Globus pallidus (tissue), 1 donor: ENCODE measurements at regions not wholly inside any gene's neighbourhood (a gene's known extent, or its start where the extent isn't known, plus 50 kb on each side); places are given as distances from the start of the nearest gene placed in this dataset.
"Not testable (repeated sequence)": the region's sequence is repeated elsewhere in the genome, so short reads cannot be mapped to it uniquely, and the experiment has no call there.

Experiments
- DNase-seq: peaks from one replicate; pipeline ENCODE4 v3.0.0-alpha.2; 2015; ENCODE audit warnings: low spot score

- no peak for DNase-seq
These were observed 438.7 kb upstream of the KCNMB2 start for GRCh38 chr3:178097576-178097975.

DNA sequence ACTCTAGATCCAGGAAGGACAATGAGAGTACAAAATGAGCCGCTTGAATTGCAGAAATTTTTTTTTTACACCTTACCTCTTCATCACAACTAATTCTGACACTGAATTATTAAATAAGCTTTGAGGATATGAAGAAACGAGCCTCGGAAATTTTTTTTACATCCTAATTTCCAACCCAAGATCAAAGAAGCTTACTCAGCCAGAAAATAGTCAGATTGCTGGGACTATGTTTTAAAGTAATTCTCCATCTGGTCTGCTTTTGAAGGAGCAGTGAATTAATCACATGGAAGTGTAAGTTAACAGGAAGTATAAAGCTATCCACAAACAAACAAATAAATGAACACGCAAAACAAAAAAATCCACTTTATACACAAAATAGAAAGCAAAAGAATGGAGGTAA lies 437.0 kb upstream of the KCNMB2 start:
- DNase-seq, result no peak

- no peak for DNase-seq
These were observed 436.4 kb upstream of the KCNMB2 start for GRCh38 chr3:178099862-178100261.

DNA sequence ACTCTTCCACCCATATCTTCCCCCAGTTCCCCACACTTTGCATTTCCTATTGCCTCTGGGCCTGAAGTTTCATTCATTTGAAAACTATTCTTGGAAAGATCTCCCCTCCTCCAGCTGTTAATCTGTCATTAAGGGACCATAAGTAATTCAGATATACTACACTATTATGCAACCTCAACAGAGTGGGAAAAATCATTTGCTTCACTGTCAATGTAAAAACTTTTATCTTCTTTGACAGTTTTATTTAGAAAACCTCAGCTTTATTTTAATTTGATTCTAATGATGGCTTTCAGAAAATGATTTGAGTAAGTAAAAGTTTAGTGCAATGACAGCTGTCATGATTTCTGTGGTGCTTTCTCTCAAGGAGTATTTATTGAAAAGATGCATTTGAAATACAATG lies 435.3 kb upstream of the KCNMB2 start:
- DNase-seq, result no peak

DNA sequence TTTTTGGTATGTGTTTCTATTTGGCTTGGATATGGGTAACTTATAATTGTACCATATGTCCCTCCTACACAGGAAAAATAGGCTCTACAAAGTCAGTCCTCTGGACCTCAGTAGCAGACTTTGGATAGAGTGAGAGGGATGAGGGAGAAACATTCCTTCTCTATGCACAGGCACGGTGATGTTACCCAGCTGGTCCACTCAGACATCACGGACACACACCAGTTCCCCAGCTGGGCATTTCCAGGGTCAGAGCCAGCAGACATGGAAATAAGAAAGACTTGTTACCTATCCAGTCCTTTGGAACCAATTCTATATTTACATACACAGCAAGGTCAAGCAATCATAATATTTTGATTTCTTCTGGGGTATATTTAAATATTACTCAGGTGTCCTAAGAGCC lies 433.1 kb upstream of the KCNMB2 start:
- DNase-seq, result no peak

DNA sequence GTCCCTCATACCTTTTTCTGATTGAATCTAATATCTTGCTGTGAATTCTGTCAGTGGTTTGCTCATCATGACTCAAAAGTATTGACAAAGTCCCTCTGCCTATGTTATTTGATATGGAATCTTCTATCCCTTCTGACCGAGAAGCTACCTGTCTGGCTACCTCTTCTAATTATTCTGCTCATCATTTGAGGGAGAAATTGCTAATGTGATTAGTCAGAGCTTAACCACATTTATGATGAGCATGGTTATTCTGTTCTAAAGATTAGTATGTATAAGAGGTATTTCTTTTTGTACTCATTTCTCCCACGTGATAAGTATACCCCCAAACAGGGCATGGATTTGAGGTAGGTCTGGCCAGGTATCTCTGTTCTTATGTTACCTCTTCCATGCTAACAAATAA lies 428.4 kb upstream of the KCNMB2 start:
- no peak for DNase-seq

DNA sequence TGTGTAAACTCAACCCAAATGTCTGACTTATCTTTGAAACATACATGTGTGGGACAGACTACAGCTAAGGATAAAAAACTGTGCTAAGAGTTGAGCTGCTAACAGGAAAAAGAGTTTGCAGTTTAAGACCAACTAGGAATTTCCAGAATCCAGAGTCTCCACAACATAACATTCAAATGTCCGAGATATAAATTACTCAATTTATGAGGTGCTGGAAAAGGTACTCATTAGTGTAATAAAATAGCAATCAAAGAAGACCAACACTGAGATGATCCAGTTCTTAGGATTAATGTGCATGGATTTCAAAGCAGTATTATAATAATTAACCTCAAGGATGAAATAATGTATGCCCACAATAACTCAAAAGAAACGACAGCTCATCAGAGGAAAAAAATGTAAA lies 426.5 kb upstream of the KCNMB2 start:
- DNase-seq, result no peak

DNA sequence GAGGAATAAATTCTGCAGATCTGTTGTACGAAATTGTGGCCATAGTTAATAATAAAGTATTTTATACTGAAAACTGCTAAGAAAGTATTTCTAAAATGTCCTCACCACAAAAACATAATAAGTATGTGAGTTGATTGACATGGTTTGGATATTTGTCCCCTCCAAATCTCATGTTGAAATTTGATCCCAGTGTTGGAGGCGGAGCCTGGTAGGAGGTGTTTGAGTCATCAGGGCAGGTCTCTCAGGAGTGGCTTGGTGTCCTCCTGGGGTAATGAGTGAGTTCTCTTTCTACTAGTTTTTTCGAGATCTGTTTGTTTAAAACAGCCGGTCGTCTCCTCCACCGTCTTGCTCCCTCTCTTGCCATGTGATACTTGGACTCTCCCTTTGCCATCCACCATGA lies 424.1 kb upstream of the KCNMB2 start:
- DNase-seq, result no peak

DNA sequence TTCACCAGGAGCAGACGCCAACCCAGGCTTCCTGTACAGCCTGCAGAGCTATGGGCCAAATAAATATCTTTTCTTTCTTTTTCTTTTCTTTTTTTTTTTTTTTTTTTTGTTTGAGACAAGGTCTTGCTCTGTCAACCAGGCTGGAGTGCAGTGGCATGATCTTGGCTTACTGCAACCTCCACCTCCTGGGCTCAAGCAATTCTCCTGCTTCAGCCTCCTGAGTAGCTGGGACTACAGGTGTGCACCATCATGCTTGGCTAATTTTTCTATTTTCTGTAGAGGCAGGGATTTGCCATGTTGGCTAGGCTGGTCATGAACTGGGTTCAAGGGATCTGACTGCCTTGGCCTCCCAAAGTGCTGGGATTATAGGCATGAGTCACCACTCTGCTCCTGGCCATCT lies 423.7 kb upstream of the KCNMB2 start:
- DNase-seq, result not testable (repeated sequence)

DNA sequence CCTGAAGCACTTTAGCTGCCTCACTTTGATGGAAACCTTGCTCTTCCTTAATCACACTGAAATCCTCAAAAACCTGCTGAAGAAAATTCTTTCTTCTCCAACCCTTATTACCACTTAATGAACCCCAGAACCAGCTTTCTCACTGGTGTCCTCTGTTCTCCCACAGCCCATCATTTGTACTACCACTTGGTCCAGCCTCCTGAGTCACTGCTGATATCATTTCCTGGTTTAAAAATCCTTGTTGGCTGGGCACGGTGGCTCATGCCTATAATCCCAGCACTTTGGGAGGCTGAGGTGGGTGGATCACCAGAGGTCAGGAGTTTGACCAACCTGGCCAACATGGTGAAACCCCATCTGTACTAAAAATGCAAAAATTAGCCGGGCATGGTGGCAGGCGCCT lies 418.6 kb upstream of the KCNMB2 start:
- DNase-seq, result no peak

DNA sequence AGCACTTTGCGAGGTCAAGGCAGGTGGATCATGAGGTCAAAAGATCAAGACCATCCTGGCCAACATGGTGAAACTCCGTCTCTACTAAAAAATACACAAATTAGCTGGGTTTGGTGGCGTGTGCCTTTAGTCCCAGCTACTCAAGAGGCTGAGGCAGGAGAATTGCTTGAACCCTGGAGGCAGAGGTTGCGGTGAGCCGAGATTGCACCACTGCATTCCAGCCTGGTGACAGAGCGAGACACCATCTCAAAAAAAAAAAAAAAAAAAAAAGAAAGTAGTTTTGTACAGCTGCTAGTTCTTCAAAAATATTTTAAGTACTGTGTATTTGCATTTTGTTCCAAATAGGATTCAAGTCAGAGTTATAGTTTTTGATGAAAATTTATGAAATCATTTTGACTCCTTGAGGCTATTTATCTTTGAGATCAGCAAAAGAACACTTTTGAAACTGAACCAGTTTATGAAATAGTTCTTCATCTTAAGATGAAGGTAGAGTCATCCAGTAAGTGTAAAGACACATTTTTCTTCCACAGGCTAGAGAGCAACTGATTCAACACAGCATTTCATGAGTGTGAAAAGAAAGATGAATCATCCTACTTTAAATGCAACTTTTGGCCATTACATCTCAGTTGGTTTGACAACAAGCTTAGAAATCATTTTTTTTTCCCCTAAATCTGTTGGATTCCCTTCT lies 416.5 kb upstream of the KCNMB2 start:
- DNase-seq, result not testable (repeated sequence)

- no peak for DNase-seq
These were observed 415.9 kb upstream of the KCNMB2 start for GRCh38 chr3:178120367-178120766.

DNA sequence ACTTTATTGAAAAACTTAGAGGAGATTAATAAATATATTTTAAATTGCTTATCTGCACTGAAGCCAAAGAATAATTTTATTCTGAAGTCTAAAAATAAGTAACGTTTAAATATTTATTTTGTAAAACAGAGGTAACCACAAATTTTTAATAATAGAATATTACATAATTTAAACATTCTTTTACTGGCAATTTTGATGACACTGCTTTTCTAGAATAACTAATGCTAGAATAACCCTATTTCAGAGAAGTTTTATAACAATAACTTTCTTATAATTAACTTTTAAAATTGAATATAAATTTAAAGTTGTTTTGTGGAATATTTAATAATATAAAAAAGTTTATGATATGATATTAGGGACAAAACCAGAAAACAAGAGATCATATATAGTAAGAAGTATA lies 409.6 kb upstream of the KCNMB2 start:
- DNase-seq, result no peak

DNA sequence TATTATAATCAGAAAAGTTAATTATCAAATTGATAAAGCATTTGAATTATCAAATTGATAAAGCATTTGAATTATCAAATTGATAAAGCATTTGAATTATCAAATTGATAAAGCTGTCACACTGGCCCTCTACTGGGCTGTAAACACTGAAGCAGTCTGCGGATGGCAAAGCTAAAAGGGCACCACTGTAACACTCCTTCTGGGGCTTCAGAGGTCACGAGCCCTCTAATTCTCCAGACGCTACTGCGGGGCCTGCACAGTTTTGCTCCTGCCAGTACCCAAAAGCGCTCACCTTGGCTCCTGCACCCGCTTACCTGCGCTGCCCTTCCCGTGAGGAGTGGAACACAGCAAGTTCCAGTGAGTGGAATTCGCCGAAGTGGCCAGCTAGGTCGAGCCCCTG lies 409.0 kb upstream of the KCNMB2 start:
- no peak for DNase-seq

GRCh38 chr3:178129109-178129508 lies 407.1 kb upstream of the KCNMB2 start:
- no peak for DNase-seq

DNA sequence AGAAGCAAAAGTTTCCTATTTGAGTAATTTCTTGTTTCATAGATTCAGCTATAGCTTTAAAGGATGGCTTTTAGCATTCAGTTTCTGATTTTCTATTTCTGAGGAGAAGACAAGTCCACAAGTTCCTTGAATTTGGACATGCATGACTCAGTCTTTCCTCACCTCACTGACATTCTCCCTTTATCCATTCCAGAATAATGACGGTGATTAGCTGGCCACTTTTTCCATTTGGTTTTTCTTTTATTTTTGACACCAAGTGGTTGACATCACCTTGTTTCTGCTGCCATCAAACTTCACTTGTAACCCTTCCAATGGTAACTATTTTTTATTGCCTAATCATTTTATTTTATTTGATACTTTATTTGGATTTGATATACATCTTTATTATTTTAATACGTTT lies 404.4 kb upstream of the KCNMB2 start:
- DNase-seq, result no peak

DNA sequence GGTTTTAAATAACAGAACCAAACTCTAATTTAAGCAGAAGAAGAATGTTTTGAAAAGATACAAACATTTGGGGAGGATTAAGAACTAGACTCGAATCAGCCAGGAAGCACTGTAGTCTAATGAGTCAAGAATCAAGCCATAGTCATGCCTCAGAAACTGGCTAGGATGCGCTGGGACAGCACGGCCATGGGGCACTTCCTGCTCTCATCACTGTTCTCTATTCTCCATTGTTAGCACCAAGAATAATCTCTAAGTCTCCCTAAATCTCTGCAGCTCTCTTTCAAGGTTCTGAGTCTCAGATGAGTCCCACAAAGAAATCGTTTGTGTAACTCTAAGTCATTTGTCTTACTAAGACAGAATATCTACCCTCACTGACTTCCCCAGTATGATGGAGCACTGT lies 399.0 kb upstream of the KCNMB2 start:
- peak; percentile 13 for DNase-seq

DNA sequence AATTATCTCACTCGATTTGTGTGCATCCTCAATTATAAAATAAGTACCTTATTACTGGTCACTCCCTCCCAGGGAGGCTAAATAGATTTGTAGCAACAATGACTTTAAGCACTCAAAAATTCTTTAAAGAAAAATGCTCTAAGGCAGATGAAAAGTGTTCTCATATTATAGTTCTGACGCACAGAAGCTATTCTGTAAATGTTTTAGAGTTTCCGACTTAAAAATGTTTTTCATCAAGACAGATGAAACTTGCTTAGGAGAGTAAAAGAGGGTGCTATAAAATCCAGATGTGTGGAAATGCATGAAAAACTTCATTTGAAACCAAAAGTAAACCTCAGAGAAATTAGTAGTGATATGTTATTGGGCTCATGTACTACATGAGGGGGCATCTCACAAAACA lies 398.4 kb upstream of the KCNMB2 start:
- DNase-seq, result no peak

DNA sequence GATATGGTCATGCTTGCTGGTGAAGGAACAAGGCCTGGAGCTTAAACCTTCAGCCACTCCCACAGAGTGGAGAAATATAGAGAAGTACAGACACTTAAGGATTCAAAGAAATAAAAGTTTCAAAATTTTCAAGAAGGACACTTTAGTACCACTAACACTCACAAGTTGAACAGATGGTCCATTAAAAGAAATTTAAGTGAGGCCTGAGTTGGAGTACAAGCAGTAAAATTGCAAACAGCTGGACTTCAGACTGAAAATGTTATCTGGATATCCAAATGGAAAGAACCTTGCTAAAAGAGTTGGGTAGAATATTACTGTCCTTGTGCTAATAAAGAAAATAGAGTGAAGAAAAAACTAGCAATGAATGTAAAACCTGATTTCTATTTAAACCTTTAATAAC lies 397.1 kb upstream of the KCNMB2 start:
- no peak for DNase-seq

- no peak for DNase-seq
These were observed 395.5 kb upstream of the KCNMB2 start for GRCh38 chr3:178140531-178141304.

DNA sequence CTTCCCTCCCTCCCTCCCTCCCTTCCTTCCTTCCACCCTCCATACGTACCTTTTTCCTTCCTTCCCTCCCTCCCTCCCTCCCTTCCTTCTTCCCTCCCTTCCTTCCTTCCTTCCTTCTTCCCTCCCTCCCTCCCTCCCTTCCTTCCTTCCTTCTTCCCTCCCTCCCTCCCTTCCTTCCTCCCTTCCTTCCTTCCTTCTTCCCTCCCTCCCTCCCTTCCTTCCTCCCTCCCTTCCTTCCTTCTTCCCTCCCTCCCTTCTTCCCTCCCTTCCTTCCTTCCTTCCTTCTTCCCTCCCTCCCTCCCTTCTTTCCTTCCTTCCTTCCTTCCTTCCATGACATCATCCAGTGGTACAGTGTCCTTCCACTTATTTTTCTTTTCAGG lies 394.9 kb upstream of the KCNMB2 start:
- not testable (repeated sequence) for DNase-seq

DNA sequence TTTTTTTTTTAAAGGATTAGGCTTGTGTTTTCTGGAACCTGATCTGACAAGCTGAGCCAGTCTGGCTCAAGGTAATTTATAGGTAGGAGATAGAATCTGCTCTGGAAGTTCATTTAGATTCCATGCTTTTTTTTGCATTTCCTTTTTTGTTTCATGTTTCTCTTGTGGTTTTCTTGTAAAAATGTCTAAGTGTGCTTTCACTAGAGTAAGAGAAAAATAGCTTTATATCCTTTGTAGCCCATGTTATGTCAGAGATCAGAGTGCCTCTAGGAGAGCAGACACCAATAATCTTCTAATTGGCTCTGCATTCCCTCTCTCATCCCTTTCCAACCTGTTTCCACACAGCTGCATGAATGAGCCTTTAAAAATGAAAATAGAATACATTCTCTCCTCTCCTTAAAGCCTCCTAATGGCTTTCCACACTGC lies 389.8 kb upstream of the KCNMB2 start:
- DNase-seq, result no peak

GRCh38 chr3:178147001-178147400 lies 389.2 kb upstream of the KCNMB2 start:
- no peak for DNase-seq
